H9 (cell line): ENCODE measurements at regions not wholly inside any gene's neighbourhood (a gene's known extent, or its start where the extent isn't known, plus 50 kb on each side); places are given as distances from the start of the nearest gene placed in this dataset.

ENCODE experiments used
- DNase-seq: peaks from one replicate; pipeline ENCODE4 v3.0.0-alpha.2; 2017
- H2AFZ ChIP-seq: one replicate; pipeline ENCODE4 v1.6.1; 2013; ENCODE audit warnings: mild to moderate bottlenecking, low read length, control low read depth, moderate library complexity
- H2AK5ac ChIP-seq: 2 replicates; pipeline ENCODE4 v1.6.1; 2013; ENCODE audit warnings: low read length, control low read depth, mixed read lengths; ENCODE audit not compliant: insufficient read length
- H2BK120ac ChIP-seq: one replicate; pipeline ENCODE4 v1.6.1; 2013; ENCODE audit warnings: low read depth, mild to moderate bottlenecking, low read length, control low read depth, inconsistent platforms; ENCODE audit not compliant: poor library complexity, severe bottlenecking
- H2BK12ac ChIP-seq: 2 replicates; pipeline ENCODE4 v1.6.1; 2013; ENCODE audit warnings: low read length, control low read depth, mixed read lengths, low read depth; ENCODE audit not compliant: insufficient read length
- H2BK15ac ChIP-seq: 2 replicates; pipeline ENCODE4 v1.6.1; 2013; ENCODE audit warnings: low read depth, low read length, control low read depth
- H2BK20ac ChIP-seq: one replicate; pipeline ENCODE4 v1.6.1; 2013; ENCODE audit warnings: low read depth, mild to moderate bottlenecking, low read length, control low read depth, inconsistent platforms; ENCODE audit not compliant: poor library complexity, severe bottlenecking
- H2BK5ac ChIP-seq: 2 replicates; pipeline ENCODE4 v1.6.1; 2013; ENCODE audit warnings: low read length, control low read depth, mixed read lengths; ENCODE audit not compliant: insufficient read length
- H3K14ac ChIP-seq: 2 replicates; pipeline ENCODE4 v1.6.1; 2013; ENCODE audit warnings: low read length, control low read depth; ENCODE audit not compliant: insufficient read depth
- H3K18ac ChIP-seq: 2 replicates; pipeline ENCODE4 v1.6.1; 2013; ENCODE audit warnings: low read depth, mild to moderate bottlenecking, mixed read lengths, low read length, control low read depth; ENCODE audit not compliant: insufficient read length
- H3K23ac ChIP-seq: 2 replicates; pipeline ENCODE4 v1.6.1; 2013; ENCODE audit warnings: low read length, control low read depth, mixed read lengths, low read depth; ENCODE audit not compliant: insufficient read length
- H3K23me2 ChIP-seq: 2 replicates; pipeline ENCODE4 v1.6.1; 2013; ENCODE audit warnings: low read depth, mild to moderate bottlenecking, mixed read lengths, low read length, control low read depth; ENCODE audit not compliant: insufficient read length, poor library complexity, severe bottlenecking
- H3K27ac ChIP-seq: 2 replicates; pipeline ENCODE4 v1.5.1; 2013; ENCODE audit warnings: low read length, control low read depth, mixed read lengths, low read depth; ENCODE audit not compliant: insufficient read length
- H3K27me3 ChIP-seq: 2 replicates; pipeline ENCODE4 v1.6.1; 2013; ENCODE audit warnings: low read length, control low read depth, inconsistent platforms; ENCODE audit not compliant: insufficient read depth
- H3K4ac ChIP-seq: 2 replicates; pipeline ENCODE4 v1.6.1; 2013; ENCODE audit warnings: low read depth, mild to moderate bottlenecking, control low read depth, inconsistent platforms, low read length, moderate library complexity
- H3K4me1 ChIP-seq: 2 replicates; pipeline ENCODE4 v1.6.1; 2013; ENCODE audit warnings: low read length, control low read depth, inconsistent platforms; ENCODE audit not compliant: insufficient read depth
- H3K4me2 ChIP-seq: 2 replicates; pipeline ENCODE4 v1.6.1; 2013; ENCODE audit warnings: low read length, control low read depth, mixed read lengths; ENCODE audit not compliant: insufficient read length, insufficient read depth
- H3K56ac ChIP-seq: 2 replicates; pipeline ENCODE4 v1.6.1; 2013; ENCODE audit warnings: low read depth, mild to moderate bottlenecking, mixed read lengths, low read length, control low read depth; ENCODE audit not compliant: insufficient read length
- H3K79me1 ChIP-seq: 2 replicates; pipeline ENCODE4 v1.6.1; 2013; ENCODE audit warnings: low read depth, mild to moderate bottlenecking, moderate library complexity, low read length, control low read depth, inconsistent platforms; ENCODE audit not compliant: insufficient read depth, poor library complexity, severe bottlenecking
- H3K79me2 ChIP-seq: 2 replicates; pipeline ENCODE4 v1.6.1; 2013; ENCODE audit warnings: low read length, control low read depth, inconsistent platforms; ENCODE audit not compliant: insufficient read depth
- H3K9ac ChIP-seq: 2 replicates; pipeline ENCODE4 v1.6.1; 2013; ENCODE audit warnings: low read length, control low read depth, mixed read lengths; ENCODE audit not compliant: insufficient read length; ENCODE audit errors: extremely low read depth
- H3K9me3 ChIP-seq: one replicate; pipeline ENCODE4 v1.6.1; 2013; ENCODE audit warnings: low read depth, low read length, inconsistent platforms; ENCODE audit not compliant: control insufficient read depth
- H3T11ph ChIP-seq: one replicate; pipeline ENCODE4 v1.6.1; 2013; ENCODE audit warnings: mild to moderate bottlenecking, low read length, control low read depth, inconsistent platforms
- H4K20me1 ChIP-seq: one replicate; pipeline ENCODE4 v1.6.1; 2013; ENCODE audit not compliant: control insufficient read depth, insufficient read length, insufficient read depth
- H4K5ac ChIP-seq: 2 replicates; pipeline ENCODE4 v1.6.1; 2013; ENCODE audit warnings: low read depth, mild to moderate bottlenecking, mixed read lengths, low read length, control low read depth; ENCODE audit not compliant: insufficient read length
- H4K8ac ChIP-seq: replicated peaks from 2 replicates; pipeline ENCODE4 v1.6.1; 2013; ENCODE audit warnings: low read length, control low read depth, mixed read lengths, low read depth; ENCODE audit not compliant: insufficient read length
- H4K91ac ChIP-seq: 2 replicates; pipeline ENCODE4 v1.6.1; 2013; ENCODE audit warnings: low read depth, mild to moderate bottlenecking, moderate library complexity, mixed read lengths, low read length, control low read depth; ENCODE audit not compliant: insufficient read length
- H3K27ac Mint-ChIP-seq, 3 experiments: 2 replicates in 2 of 3; 3 replicates in 1 of 3; pipeline ENCODE4 v1.8.0; 2020 to 2021; ENCODE audit warnings: mixed read lengths in 3 of 3, mild to moderate bottlenecking in 1 of 3, moderate library complexity in 1 of 3
- H3K27me3 Mint-ChIP-seq: 2 replicates; pipeline ENCODE4 v1.8.0; 2021; ENCODE audit warnings: low read depth, mild to moderate bottlenecking, moderate library complexity, mixed read lengths
- H3K36me3 Mint-ChIP-seq, 3 experiments: 2 replicates in 2 of 3; 3 replicates in 1 of 3; pipeline ENCODE4 v1.8.0; 2020 to 2021; ENCODE audit warnings: low read depth in 3 of 3, mixed read lengths in 3 of 3; ENCODE audit not compliant: insufficient read depth in 1 of 3
- H3K4me1 Mint-ChIP-seq, 2 experiments: 2 replicates each; pipeline ENCODE4 v1.8.0; 2020; ENCODE audit warnings: mixed read lengths in 2 of 2
- H3K4me3 Mint-ChIP-seq, 2 experiments: 2 replicates in 1 of 2; 3 replicates in 1 of 2; pipeline ENCODE4 v1.8.0; 2020 to 2021; ENCODE audit warnings: mild to moderate bottlenecking in 2 of 2, mixed read lengths in 2 of 2, moderate library complexity in 1 of 2
- H3K9me3 Mint-ChIP-seq, 2 experiments: 2 replicates in 1 of 2; 3 replicates in 1 of 2; pipeline ENCODE4 v1.8.0; 2020; ENCODE audit warnings: mild to moderate bottlenecking in 2 of 2, mixed read lengths in 2 of 2, moderate library complexity in 1 of 2
- WGBS: extraction: QIAGEN DNeasy Blood & Tissue Kit; methylation state at CpG from one replicate; pipeline ENCODE4 v1.1.7; 2013; ENCODE audit warnings: missing lambda C conversion rate, low lambda C conversion rate, mixed read lengths; ENCODE audit not compliant: insufficient read length; ENCODE audit errors: extremely low coverage; 5-methylcytosine and 5-hydroxymethylcytosine counted together
- TF ChIP-seq, protein P1 (sequence below): fragments of 200-600 bp; sonication (generic); conservative IDR thresholded peaks from 3 replicates; pipeline ENCODE4 v1.8.0; 2021; ENCODE audit warnings: antibody characterized with exemption, mild to moderate bottlenecking

DNA sequence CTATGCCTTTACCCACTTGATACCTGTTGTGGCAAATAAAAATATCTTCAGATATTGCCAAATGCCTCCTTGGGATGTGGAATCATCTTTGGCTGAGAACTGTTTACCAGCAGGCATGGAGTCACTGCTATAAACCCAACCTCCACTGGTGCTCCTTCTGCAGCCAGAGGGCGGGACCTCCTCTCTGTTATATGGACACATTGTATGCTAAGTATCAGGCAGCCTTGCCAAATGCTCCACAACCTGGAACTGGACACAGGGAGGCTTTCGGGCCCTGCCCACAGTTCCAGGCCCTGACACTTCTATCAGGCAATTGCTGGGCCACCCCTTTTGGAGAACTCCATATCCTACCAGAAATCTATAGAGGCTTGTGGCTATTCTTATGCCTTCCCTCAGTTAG lies 201.0 kb downstream of the TMX1 start:
- no peak overlapping the region for H3K4me3 Mint-ChIP-seq
- Histone ChIP-seq H3K9me3 (no peaks in the 10 kb centered on the region), H3T11ph (no peak overlapping the region), H4K20me1 (no peaks in the 10 kb centered on the region), H3K23me2 (no peaks in the 10 kb centered on the region), H3K27me3 (no peaks in the 10 kb centered on the region), H3K4ac (no peak overlapping the region), H2BK15ac (no peak overlapping the region), H4K8ac (no peak overlapping the region), H4K5ac (no peak overlapping the region), H3K79me2 (no peaks in the 10 kb centered on the region), H3K4me2 (no peak overlapping the region), H3K9ac (no peak overlapping the region), H2BK5ac (no peak overlapping the region), H3K56ac (no peak overlapping the region), H2AK5ac (no peak overlapping the region), H3K27ac (no peak overlapping the region), H3K14ac (no peak overlapping the region), H4K91ac (no peak overlapping the region), H2BK120ac (no peak overlapping the region), H3K79me1 (no peaks in the 10 kb centered on the region), H2BK20ac (no peak overlapping the region), H2AFZ (no peak overlapping the region), H2BK12ac (no peak overlapping the region), H3K4me1 (no peaks in the 10 kb centered on the region), H3K18ac (no peak overlapping the region), H3K23ac (no peak overlapping the region)
- TF ChIP-seq, protein P1, sequence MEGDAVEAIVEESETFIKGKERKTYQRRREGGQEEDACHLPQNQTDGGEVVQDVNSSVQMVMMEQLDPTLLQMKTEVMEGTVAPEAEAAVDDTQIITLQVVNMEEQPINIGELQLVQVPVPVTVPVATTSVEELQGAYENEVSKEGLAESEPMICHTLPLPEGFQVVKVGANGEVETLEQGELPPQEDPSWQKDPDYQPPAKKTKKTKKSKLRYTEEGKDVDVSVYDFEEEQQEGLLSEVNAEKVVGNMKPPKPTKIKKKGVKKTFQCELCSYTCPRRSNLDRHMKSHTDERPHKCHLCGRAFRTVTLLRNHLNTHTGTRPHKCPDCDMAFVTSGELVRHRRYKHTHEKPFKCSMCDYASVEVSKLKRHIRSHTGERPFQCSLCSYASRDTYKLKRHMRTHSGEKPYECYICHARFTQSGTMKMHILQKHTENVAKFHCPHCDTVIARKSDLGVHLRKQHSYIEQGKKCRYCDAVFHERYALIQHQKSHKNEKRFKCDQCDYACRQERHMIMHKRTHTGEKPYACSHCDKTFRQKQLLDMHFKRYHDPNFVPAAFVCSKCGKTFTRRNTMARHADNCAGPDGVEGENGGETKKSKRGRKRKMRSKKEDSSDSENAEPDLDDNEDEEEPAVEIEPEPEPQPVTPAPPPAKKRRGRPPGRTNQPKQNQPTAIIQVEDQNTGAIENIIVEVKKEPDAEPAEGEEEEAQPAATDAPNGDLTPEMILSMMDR, result no peak
- H3K27me3 Mint-ChIP-seq, result peaks cover 4% of the 10 kb centered on the region
- H3K9me3 Mint-ChIP-seq, result no peaks in the 10 kb centered on the region
- H3K36me3 Mint-ChIP-seq, result no peaks in the 10 kb centered on the region
- no CpG with 5 or more reads among the region's 2 CpGs for WGBS
- H3K4me1 Mint-ChIP-seq, result peaks cover 11 to 22% of the 10 kb centered on the region in 2 experiments
- H3K27ac Mint-ChIP-seq, result no peak overlapping the region
- DNase-seq, result no peak
